ENCODE measurements at regions not wholly inside any gene's neighbourhood (a gene's known extent, or its start where the extent isn't known, plus 50 kb on each side); places are given as distances from the start of the nearest gene placed in this dataset.
"Not testable (repeated sequence)": the region's sequence is repeated elsewhere in the genome, so short reads cannot be mapped to it uniquely, and the experiment has no call there.

DNA sequence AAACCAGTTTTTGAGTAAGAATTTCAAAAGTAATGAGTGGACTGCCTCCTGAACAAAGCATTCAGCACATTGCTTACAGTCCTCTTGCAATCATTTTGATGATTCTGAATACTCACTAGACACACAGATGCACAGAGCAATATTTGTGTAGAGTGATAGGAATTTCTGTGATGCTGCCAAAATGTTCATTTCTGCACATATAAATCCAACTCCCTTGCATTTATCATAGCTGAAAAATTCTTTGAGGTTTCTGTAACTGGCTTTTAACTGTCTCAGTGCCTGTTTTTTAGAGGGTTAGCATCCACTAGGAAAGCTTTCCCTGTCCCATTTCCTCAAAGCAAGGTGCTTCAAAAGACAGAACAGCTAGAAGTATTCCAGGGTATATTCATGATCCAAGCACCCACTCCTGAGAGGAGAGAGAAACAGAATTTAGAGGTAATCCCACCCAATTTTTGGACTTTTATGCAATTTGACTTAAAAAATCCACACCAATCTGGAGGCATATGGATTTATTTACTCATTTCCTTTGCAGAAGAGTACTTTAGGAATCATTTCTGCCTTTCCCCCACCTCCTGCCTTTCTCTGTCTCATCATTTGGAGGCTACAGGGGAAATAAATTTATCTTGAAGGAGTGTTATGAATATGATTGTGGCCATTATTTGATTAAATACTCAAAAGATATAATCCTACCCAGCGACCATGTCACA, 234.5 kb upstream of the SLIT2 start:
- DNase-seq (ENCODE audit: low read depth in 1 of 2, low spot score in 1 of 2): no peak
- no peaks in the 10 kb centered on the region for H3K27me3 ChIP-seq (ENCODE audit: insufficient read depth, poor library complexity, severe bottlenecking)
- H3K27ac ChIP-seq (replicated peaks): no peak overlapping the region
- H3K4me3 ChIP-seq (replicated peaks; ENCODE audit: insufficient read depth, low read length): no peak overlapping the region
- TF ChIP-seq SPI1 (IDR thresholded peaks at IDR 0.05; ENCODE audit: borderline replicate concordance, low read depth): no peak
- TF ChIP-seq, protein P1, sequence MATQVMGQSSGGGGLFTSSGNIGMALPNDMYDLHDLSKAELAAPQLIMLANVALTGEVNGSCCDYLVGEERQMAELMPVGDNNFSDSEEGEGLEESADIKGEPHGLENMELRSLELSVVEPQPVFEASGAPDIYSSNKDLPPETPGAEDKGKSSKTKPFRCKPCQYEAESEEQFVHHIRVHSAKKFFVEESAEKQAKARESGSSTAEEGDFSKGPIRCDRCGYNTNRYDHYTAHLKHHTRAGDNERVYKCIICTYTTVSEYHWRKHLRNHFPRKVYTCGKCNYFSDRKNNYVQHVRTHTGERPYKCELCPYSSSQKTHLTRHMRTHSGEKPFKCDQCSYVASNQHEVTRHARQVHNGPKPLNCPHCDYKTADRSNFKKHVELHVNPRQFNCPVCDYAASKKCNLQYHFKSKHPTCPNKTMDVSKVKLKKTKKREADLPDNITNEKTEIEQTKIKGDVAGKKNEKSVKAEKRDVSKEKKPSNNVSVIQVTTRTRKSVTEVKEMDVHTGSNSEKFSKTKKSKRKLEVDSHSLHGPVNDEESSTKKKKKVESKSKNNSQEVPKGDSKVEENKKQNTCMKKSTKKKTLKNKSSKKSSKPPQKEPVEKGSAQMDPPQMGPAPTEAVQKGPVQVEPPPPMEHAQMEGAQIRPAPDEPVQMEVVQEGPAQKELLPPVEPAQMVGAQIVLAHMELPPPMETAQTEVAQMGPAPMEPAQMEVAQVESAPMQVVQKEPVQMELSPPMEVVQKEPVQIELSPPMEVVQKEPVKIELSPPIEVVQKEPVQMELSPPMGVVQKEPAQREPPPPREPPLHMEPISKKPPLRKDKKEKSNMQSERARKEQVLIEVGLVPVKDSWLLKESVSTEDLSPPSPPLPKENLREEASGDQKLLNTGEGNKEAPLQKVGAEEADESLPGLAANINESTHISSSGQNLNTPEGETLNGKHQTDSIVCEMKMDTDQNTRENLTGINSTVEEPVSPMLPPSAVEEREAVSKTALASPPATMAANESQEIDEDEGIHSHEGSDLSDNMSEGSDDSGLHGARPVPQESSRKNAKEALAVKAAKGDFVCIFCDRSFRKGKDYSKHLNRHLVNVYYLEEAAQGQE (IDR thresholded peaks at IDR 0.05; ENCODE audit: insufficient replicate concordance, low read depth): no peak
- TF ChIP-seq POLR2AphosphoS5 (IDR thresholded peaks at IDR 0.05; ENCODE audit: low read depth): no peak

DNA sequence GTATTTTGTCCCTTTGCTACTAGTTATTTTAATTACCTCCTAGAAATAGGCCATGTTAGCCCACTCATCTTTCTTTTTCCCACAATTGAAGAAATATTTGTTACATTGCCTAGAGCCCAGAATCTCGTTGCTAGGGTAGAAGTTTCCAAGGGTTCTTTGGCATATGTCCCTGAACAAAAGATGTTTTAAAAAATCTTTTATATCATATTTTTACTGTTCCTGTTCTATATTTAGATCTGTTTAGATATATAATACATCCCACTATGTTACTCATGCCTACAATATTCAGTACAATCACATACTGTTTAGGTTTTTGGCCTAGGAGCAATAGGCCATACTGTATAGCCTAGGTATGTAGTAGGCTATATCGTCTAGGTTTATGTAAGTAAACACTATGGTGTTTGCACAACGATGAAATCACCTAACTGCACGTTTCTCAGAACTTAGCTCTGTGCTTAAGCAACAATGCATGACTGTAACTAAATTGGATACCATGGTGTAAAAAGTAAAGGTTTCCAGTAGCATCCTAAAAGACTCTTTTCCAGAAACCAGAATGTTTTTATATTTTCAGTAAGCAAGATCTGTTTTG, 236.0 kb upstream of the SLIT2 start:
- H3K4me3 ChIP-seq (replicated peaks; ENCODE audit: insufficient read depth, low read length): no peak overlapping the region
- no peak for DNase-seq (ENCODE audit: low read depth in 1 of 2, low spot score in 1 of 2)
- H3K27me3 ChIP-seq (ENCODE audit: insufficient read depth, poor library complexity, severe bottlenecking): no peaks in the 10 kb centered on the region
- no peak for TF ChIP-seq SPI1 (IDR thresholded peaks at IDR 0.05; ENCODE audit: borderline replicate concordance, low read depth)
- TF ChIP-seq, protein P1 (IDR thresholded peaks at IDR 0.05; ENCODE audit: insufficient replicate concordance, low read depth): no peak
- TF ChIP-seq GABPA (IDR thresholded peaks at IDR 0.05; ENCODE audit: low read depth): no peak
- TF ChIP-seq, protein P2, sequence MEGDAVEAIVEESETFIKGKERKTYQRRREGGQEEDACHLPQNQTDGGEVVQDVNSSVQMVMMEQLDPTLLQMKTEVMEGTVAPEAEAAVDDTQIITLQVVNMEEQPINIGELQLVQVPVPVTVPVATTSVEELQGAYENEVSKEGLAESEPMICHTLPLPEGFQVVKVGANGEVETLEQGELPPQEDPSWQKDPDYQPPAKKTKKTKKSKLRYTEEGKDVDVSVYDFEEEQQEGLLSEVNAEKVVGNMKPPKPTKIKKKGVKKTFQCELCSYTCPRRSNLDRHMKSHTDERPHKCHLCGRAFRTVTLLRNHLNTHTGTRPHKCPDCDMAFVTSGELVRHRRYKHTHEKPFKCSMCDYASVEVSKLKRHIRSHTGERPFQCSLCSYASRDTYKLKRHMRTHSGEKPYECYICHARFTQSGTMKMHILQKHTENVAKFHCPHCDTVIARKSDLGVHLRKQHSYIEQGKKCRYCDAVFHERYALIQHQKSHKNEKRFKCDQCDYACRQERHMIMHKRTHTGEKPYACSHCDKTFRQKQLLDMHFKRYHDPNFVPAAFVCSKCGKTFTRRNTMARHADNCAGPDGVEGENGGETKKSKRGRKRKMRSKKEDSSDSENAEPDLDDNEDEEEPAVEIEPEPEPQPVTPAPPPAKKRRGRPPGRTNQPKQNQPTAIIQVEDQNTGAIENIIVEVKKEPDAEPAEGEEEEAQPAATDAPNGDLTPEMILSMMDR (IDR thresholded peaks at IDR 0.05; ENCODE audit: insufficient read depth, low read length): no peak
- TF ChIP-seq POLR2AphosphoS5 (IDR thresholded peaks at IDR 0.05; ENCODE audit: low read depth): no peak
- H3K27ac ChIP-seq (replicated peaks): no peak overlapping the region

DNA sequence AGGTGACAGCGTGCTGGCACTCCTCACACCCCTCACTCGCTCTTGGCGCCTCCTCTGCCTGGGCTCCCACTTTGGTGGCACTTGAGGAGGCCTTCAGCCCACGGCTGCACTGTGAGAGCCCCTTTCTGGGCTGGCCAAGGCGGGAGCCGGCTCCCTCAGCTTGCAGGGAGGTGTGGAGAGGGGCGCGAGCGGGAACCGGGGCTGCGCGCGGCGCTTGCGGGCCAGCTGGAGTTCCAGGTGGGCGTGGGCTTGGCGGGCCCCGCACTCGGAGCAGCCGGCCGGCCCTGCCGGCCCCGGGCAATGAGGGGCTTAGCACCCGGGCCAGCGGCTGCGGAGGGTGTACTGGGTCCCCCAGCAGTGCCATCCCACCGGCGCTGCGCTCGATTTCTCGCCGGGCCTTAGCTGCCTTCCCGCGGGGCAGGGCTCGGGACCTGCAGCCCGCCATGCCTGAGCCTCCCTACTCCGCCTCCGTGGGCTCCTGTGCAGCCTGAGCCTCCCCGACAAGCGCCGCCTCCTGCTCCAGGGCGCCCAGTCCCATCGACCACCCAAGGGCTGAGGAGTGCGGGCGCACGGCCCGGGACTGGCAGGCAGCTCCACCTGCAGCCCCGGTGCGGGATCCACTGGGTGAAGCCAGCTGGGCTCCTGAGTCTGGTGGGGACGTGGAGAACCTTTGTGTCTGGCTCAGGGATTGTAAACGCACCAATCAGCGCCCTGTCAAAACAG, 247.7 kb upstream of the SLIT2 start:
- DNase-seq (ENCODE audit: low read depth in 1 of 2, low spot score in 1 of 2); H3K27me3 ChIP-seq (ENCODE audit: insufficient read depth, poor library complexity, severe bottlenecking); H3K4me3 ChIP-seq (replicated peaks; ENCODE audit: insufficient read depth, low read length); H3K27ac ChIP-seq (replicated peaks): not testable (repeated sequence)

DNA sequence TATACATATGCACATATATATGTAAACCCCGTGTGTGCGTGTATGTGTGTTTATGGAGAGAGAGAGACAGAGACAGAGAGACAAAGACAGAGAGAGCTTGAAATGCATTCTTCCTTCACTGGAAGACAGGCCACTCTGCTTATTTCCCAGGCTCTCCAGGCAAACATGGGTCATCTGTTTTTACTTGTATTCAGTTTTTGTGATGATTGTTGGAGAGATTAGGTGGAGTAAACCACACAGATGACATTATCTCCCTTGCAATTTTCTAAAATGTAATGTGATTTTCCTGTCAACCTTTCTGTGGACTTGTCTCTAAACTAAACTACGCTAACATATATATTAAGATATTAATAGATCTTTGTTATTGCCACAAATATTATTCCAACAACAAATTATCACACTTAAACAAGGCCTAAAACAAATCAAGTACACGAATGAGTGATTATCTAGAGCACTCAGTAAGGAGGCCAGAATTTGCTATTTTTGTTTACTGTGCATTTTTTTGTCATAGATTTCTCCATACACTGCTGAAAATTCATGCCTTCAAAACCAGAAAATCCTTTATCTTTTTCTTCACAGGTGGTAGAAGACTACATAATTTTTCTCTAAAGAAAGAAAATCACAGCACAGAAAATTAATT, 251.8 kb upstream of the SLIT2 start:
- H3K4me3 ChIP-seq (replicated peaks; ENCODE audit: insufficient read depth, low read length): no peak overlapping the region
- no peaks in the 10 kb centered on the region for H3K27me3 ChIP-seq (ENCODE audit: insufficient read depth, poor library complexity, severe bottlenecking)
- no peak overlapping the region for H3K27ac ChIP-seq (replicated peaks)
- TF ChIP-seq POLR2AphosphoS5 (IDR thresholded peaks at IDR 0.05; ENCODE audit: low read depth): no peak
- TF ChIP-seq SPI1 (IDR thresholded peaks at IDR 0.05; ENCODE audit: borderline replicate concordance, low read depth): no peak
- TF ChIP-seq GABPA (IDR thresholded peaks at IDR 0.05; ENCODE audit: low read depth): no peak
- TF ChIP-seq, protein P1 (IDR thresholded peaks at IDR 0.05; ENCODE audit: insufficient replicate concordance, low read depth): no peak
- TF ChIP-seq, protein P2 (IDR thresholded peaks at IDR 0.05; ENCODE audit: insufficient read depth, low read length): no peak
- DNase-seq (ENCODE audit: low read depth in 1 of 2, low spot score in 1 of 2): no peak

Measured in HL-60 (cell line).